Upper lobe of left lung (tissue), 4 donors: ENCODE measurements at regions not wholly inside any gene's neighbourhood (a gene's known extent, or its start where the extent isn't known, plus 50 kb on each side); places are given as distances from the start of the nearest gene placed in this dataset.

Source experiments
- CTCF ChIP-seq, 6 experiments: fragments of 450-650 bp in 4 of 6; fragments of 200-600 bp in 2 of 6; sonication (generic) in 2 of 6; IDR thresholded peaks; one replicate each; pipeline ENCODE4 v1.5.1; 2016 to 2019; ENCODE audit warnings: antibody characterized with exemption in 6 of 6
- POLR2A ChIP-seq, 4 donors: fragments of 450-650 bp; IDR thresholded peaks; one replicate each; pipeline ENCODE4 v1.5.1; 2016 to 2017; ENCODE audit warnings: antibody characterized with exemption in 4 of 4, mild to moderate bottlenecking in 2 of 4
- POLR2AphosphoS5 ChIP-seq, 2 donors: sonication (generic); formaldehyde crosslinking; IDR thresholded peaks; one replicate each; pipeline ENCODE4 v1.5.1; 2017; ENCODE audit warnings: antibody characterized with exemption in 2 of 2

- TF ChIP-seq POLR2AphosphoS5 (IDR thresholded peaks at IDR 0.05) (no peak), CTCF (IDR thresholded peaks at IDR 0.05) (no peak), POLR2A (IDR thresholded peaks at IDR 0.05) (no peak)
Observed at GRCh38 chr3:34352778-34353331, 554.4 kb downstream of the PDCD6IP start.
